Lung (tissue), 11 donors: ENCODE measurements at regions not wholly inside any gene's neighbourhood (a gene's known extent, or its start where the extent isn't known, plus 50 kb on each side); places are given as distances from the start of the nearest gene placed in this dataset.

Experiments used
- ATAC-seq: fragments of 200-7000 bp; cut with Tn5 transposase; one replicate; pipeline ENCODE4 v1.9.1; 2020; ENCODE audit warnings: moderate number of reproducible peaks; ENCODE audit not compliant: insufficient read depth, low FRiP score
- DNase-seq, 3 donors: peaks; one replicate each; pipeline ENCODE4 v3.0.0-alpha.2; 2013 to 2017
- H3K27ac ChIP-seq, 2 donors: one replicate each; pipeline ENCODE4 v1.5.1; 2013; ENCODE audit warnings: mild to moderate bottlenecking in 2 of 2, moderate library complexity in 2 of 2, control low read depth in 1 of 2, inconsistent platforms in 1 of 2, low read depth in 1 of 2, low read length in 1 of 2
- H3K27me3 ChIP-seq, 3 donors: one replicate each; pipeline ENCODE4 v1.5.1; 2013; ENCODE audit warnings: low read length in 2 of 3; ENCODE audit not compliant: control insufficient read depth in 3 of 3, insufficient read depth in 3 of 3
- H3K36me3 ChIP-seq, 4 donors: one replicate each; pipeline ENCODE4 v1.5.1; 2013; ENCODE audit warnings: low read length in 4 of 4, mild to moderate bottlenecking in 1 of 4, moderate library complexity in 1 of 4; ENCODE audit not compliant: control insufficient read depth in 4 of 4, insufficient read depth in 4 of 4
- H3K4me1 ChIP-seq, 5 donors: one replicate each; pipeline ENCODE4 v1.5.1; 2013; ENCODE audit warnings: low read length in 5 of 5, mild to moderate bottlenecking in 2 of 5, moderate library complexity in 1 of 5; ENCODE audit not compliant: control insufficient read depth in 5 of 5, insufficient read depth in 5 of 5
- H3K4me3 ChIP-seq: one replicate; pipeline ENCODE4 v1.5.1; 2013; ENCODE audit warnings: mild to moderate bottlenecking, control low read depth, moderate library complexity
- H3K9ac ChIP-seq, 2 donors: one replicate each; pipeline ENCODE4 v1.5.1; 2013; ENCODE audit warnings: low read length in 2 of 2, control low read depth in 1 of 2; ENCODE audit not compliant: insufficient read depth in 1 of 2
- H3K9me3 ChIP-seq, 4 donors: one replicate each; pipeline ENCODE4 v1.5.1; 2013; ENCODE audit warnings: low read length in 3 of 4, mild to moderate bottlenecking in 1 of 4, moderate library complexity in 1 of 4; ENCODE audit not compliant: control insufficient read depth in 4 of 4, insufficient read depth in 3 of 4
- CTCF ChIP-seq: IDR thresholded peaks from 2 replicates; pipeline ENCODE4 v1.5.1; 2012; ENCODE audit warnings: mild to moderate bottlenecking; ENCODE audit errors: control extremely low read depth, extremely low read depth
- WGBS, 2 donors: extraction: QIAGEN DNeasy Blood & Tissue Kit; methylation state at CpG; one replicate each; pipeline ENCODE4 v1.1.7; 2013; 5-methylcytosine and 5-hydroxymethylcytosine counted together
- donor health status: control.
- donor health status: control.
- donor health status: Bipolar disorder and iron deficiency.
- donor health status: healthy.
- donor health status: DM: yes; HTN: yes; CAD: no.

DNA sequence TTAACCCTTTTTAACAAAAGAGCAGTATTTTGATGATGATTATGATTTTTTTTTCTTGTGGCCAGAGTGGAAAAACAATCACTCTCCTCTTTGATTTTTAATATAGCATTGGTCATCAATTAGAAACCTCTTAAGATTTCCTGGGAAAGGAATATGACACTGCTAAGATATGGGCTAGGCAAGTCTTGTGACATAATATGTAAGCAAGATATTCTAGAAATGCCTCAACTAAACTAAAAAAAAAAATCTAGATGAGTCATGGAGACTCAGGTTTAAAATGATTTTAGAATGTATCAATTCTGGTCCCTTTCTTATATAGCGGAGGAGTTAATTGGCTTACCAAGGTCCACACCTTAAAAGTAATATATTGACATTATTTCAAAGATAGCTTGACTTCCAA lies 60.3 kb upstream of the JUN start:
- no peak overlapping the region for H3K4me3 ChIP-seq
- ATAC-seq (no peak), DNase-seq (no peak)
- H3K9me3 ChIP-seq, result no peaks in the 10 kb centered on the region
- peaks cover 0 to 6% (median 0%) of the 10 kb centered on the region in 5 donors for H3K4me1 ChIP-seq
- H3K36me3 ChIP-seq, result no peaks in the 10 kb centered on the region
- no peaks in the 10 kb centered on the region for H3K27me3 ChIP-seq
- no peak overlapping the region for H3K9ac ChIP-seq
- H3K27ac ChIP-seq, result no peak overlapping the region
- no peak for TF ChIP-seq CTCF
- 95 to 98% methylated on average over 1 of the region's 1 CpG for WGBS, 2 donors

DNA sequence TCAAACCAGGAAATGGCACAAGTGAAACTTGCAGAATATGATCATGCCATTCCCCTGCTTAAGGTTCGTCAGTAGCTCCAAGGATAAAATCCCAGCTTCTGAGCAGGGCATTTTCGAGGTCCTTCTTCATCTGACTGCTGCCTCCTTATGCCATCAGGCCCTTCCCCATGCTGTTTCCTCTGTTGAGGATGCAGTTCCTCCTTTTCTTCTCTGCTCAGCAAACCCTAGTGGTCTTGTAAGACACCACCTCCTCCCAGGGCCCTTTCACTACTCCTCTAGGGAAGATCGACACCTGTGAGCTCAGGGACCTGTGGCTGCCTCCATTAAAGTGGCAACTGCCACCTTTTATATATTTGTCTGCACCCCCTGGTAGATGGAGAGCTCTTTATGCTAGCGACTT lies 62.1 kb upstream of the JUN start:
- H3K9ac ChIP-seq, result no peak overlapping the region
- ATAC-seq (no peak), DNase-seq (no peak)
- TF ChIP-seq CTCF, result no peak
- no peak overlapping the region for H3K4me3 ChIP-seq
- no peaks in the 10 kb centered on the region for H3K9me3 ChIP-seq
- no peaks in the 10 kb centered on the region for H3K36me3 ChIP-seq
- 77 to 80% methylated on average over 4 of the region's 4 CpGs for WGBS, 2 donors
- no peaks in the 10 kb centered on the region for H3K27me3 ChIP-seq
- H3K4me1 ChIP-seq, result peaks cover 0 to 8% (median 4%) of the 10 kb centered on the region in 5 donors
- H3K27ac ChIP-seq, result no peak overlapping the region

DNA sequence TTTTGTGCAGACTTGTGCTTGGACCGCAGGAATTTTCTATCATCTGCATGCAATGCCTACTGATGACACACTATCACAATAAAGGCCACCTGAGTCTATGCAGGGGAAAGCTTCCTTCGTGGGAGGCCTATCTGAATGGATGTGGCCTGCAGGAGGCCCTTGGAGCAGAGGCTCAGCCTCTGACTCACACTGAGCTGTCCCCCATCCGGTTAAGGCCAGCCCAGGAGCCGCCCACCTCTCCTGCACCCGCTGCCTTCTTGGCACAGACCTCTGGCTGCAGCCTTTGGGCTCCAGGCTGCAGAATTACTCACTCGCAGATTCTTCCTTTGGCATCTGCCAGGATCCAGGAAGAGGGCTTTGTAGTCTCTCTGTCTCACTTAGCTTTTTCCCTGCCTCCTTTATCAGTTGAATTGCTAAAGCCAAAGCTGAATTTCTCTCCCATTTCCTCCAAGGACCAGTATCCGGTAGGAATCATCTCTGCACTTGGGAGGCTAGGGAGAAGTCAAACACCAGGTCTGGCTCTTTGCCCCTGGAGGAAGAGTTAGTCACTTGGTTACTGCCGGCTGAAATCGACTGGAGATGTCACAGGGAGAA lies 65.1 kb upstream of the JUN start:
- H3K27ac ChIP-seq, result peak overlapping the region; percentile 63 to 70
- no peaks in the 10 kb centered on the region for H3K36me3 ChIP-seq
- no peaks in the 10 kb centered on the region for H3K9me3 ChIP-seq
- no peaks in the 10 kb centered on the region for H3K27me3 ChIP-seq
- no peak overlapping the region for H3K9ac ChIP-seq
- H3K4me3 ChIP-seq, result no peak overlapping the region
- no peak for TF ChIP-seq CTCF
- ATAC-seq (peak; percentile 89), DNase-seq (peak in 1 of 3 donors; percentile 44)
- 56 to 76% methylated on average over 9 of the region's 9 CpGs for WGBS, 2 donors
- H3K4me1 ChIP-seq, result peaks cover 3 to 18% (median 5%) of the 10 kb centered on the region in 5 donors

DNA sequence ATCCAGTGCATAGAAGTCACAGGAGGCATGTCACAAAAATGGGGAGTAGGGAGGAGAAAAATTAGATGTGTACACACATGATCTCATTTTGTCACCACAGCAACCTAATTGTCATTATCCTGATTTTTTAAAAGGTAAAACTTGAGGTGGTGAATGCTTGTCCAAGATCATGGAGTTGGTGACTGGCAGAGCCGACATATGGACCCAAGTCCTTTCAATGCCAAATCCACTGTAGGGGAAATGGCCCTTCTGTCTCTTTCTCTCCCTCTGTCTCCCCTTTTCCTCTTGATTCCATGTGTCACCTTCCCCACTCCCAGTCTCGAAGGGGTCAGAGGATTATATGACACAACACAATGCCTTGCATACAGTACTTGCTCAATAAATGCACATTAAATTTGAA lies 65.7 kb upstream of the JUN start:
- peak overlapping the region; percentile 63 to 70 for H3K27ac ChIP-seq
- DNase-seq (no peak), ATAC-seq (no peak)
- no peak overlapping the region for H3K4me3 ChIP-seq
- H3K27me3 ChIP-seq, result no peaks in the 10 kb centered on the region
- TF ChIP-seq CTCF, result no peak
- H3K9ac ChIP-seq, result no peak overlapping the region
- H3K9me3 ChIP-seq, result no peaks in the 10 kb centered on the region
- peaks cover 5 to 24% (median 9%) of the 10 kb centered on the region in 5 donors for H3K4me1 ChIP-seq
- WGBS, 2 donors, result 76 to 90% methylated on average over 2 of the region's 2 CpGs
- H3K36me3 ChIP-seq, result no peaks in the 10 kb centered on the region
